Smooth muscle cell (in vitro differentiated cells): ENCODE measurements at regions not wholly inside any gene's neighbourhood (a gene's known extent, or its start where the extent isn't known, plus 50 kb on each side); places are given as distances from the start of the nearest gene placed in this dataset.

ENCODE experiments used
- DNase-seq: peaks from one replicate; lab custom pipeline; 2025; ENCODE audit not compliant: unreplicated experiment; lab: John Stamatoyannopoulos, UW
- H2AFZ ChIP-seq: fragments of 200-600 bp; sonication (generic); 2 replicates; pipeline ENCODE4 v1.6.0; 2016; ENCODE audit warnings: antibody characterized with exemption, low read depth, mild to moderate bottlenecking
- H3F3A ChIP-seq: fragments of 200-600 bp; sonication (generic); 2 replicates; pipeline ENCODE4 v1.6.0; 2017; ENCODE audit warnings: antibody characterized with exemption, low read depth
- H3K27ac ChIP-seq: fragments of 200-600 bp; sonication (generic); 2 replicates; pipeline ENCODE4 v1.5.1; 2016; ENCODE audit warnings: low read depth, mild to moderate bottlenecking
- H3K27me3 ChIP-seq: fragments of 200-600 bp; sonication (generic); 2 replicates; pipeline ENCODE4 v1.6.1; 2016; ENCODE audit warnings: low read depth, mild to moderate bottlenecking
- H3K36me3 ChIP-seq: fragments of 200-600 bp; sonication (generic); 2 replicates; pipeline ENCODE4 v1.5.1; 2016; ENCODE audit warnings: low read depth
- H3K4me1 ChIP-seq: fragments of 200-600 bp; sonication (generic); 2 replicates; pipeline ENCODE4 v1.5.1; 2016; ENCODE audit warnings: low read depth
- H3K4me2 ChIP-seq: fragments of 200-600 bp; sonication (generic); 2 replicates; pipeline ENCODE4 v1.6.0; 2016; ENCODE audit warnings: mild to moderate bottlenecking
- H3K4me3 ChIP-seq: fragments of 200-600 bp; sonication (generic); 2 replicates; pipeline ENCODE4 v1.5.1; 2016; ENCODE audit warnings: mild to moderate bottlenecking
- H3K79me2 ChIP-seq: fragments of 200-600 bp; sonication (generic); 2 replicates; pipeline ENCODE4 v1.6.0; 2016; ENCODE audit warnings: low read depth, mild to moderate bottlenecking
- H3K9ac ChIP-seq: fragments of 200-600 bp; sonication (generic); 2 replicates; pipeline ENCODE4 v1.6.0; 2016; ENCODE audit warnings: low read depth
- H3K9me3 ChIP-seq: fragments of 200-600 bp; sonication (generic); replicated peaks from 2 replicates; pipeline ENCODE4 v1.5.1; 2016; ENCODE audit warnings: low read depth
- H4K20me1 ChIP-seq: fragments of 200-600 bp; sonication (generic); 2 replicates; pipeline ENCODE4 v1.6.0; 2016; ENCODE audit warnings: low read depth
- WGBS: methylation state at CpG from one replicate; pipeline ENCODE4 v1.1.7; 2016; ENCODE audit warnings: low lambda C conversion rate; 5-methylcytosine and 5-hydroxymethylcytosine counted together
- TF ChIP-seq, protein P1 (sequence below): fragments of 200-600 bp; sonication (generic); IDR thresholded peaks from 2 replicates; pipeline ENCODE4 v1.5.1; 2017; ENCODE audit warnings: borderline replicate concordance, mild to moderate bottlenecking, antibody characterized with exemption; ENCODE audit not compliant: insufficient read depth, poor library complexity, severe bottlenecking

GRCh38 chr7:130975731-130976130 lies 241.7 kb upstream of the KLF14 start:
- Histone ChIP-seq H3K27ac (no peak overlapping the region), H3K9ac (no peak overlapping the region), H3K27me3 (no peaks in the 10 kb centered on the region), H3K4me1 (peaks cover 10% of the 10 kb centered on the region), H3K4me3 (no peak overlapping the region), H4K20me1 (no peaks in the 10 kb centered on the region), H2AFZ (no peak overlapping the region), H3K36me3 (no peaks in the 10 kb centered on the region), H3K9me3 (no peaks in the 10 kb centered on the region), H3F3A (no peaks in the 10 kb centered on the region), H3K4me2 (no peak overlapping the region), H3K79me2 (no peaks in the 10 kb centered on the region)
- TF ChIP-seq, protein P1, sequence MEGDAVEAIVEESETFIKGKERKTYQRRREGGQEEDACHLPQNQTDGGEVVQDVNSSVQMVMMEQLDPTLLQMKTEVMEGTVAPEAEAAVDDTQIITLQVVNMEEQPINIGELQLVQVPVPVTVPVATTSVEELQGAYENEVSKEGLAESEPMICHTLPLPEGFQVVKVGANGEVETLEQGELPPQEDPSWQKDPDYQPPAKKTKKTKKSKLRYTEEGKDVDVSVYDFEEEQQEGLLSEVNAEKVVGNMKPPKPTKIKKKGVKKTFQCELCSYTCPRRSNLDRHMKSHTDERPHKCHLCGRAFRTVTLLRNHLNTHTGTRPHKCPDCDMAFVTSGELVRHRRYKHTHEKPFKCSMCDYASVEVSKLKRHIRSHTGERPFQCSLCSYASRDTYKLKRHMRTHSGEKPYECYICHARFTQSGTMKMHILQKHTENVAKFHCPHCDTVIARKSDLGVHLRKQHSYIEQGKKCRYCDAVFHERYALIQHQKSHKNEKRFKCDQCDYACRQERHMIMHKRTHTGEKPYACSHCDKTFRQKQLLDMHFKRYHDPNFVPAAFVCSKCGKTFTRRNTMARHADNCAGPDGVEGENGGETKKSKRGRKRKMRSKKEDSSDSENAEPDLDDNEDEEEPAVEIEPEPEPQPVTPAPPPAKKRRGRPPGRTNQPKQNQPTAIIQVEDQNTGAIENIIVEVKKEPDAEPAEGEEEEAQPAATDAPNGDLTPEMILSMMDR: no peak
- DNase-seq: no peak
- 90% methylated on average over 5 of the region's 5 CpGs for WGBS

GRCh38 chr7:130982160-130982638 lies 248.2 kb upstream of the KLF14 start:
- Histone ChIP-seq H3K4me1 (peaks cover 10% of the 10 kb centered on the region), H3F3A (no peaks in the 10 kb centered on the region), H2AFZ (no peak overlapping the region), H3K27ac (no peak overlapping the region), H3K9me3 (no peaks in the 10 kb centered on the region), H3K4me3 (no peak overlapping the region), H3K27me3 (no peaks in the 10 kb centered on the region), H3K4me2 (no peak overlapping the region), H3K79me2 (no peaks in the 10 kb centered on the region), H4K20me1 (no peaks in the 10 kb centered on the region), H3K36me3 (no peaks in the 10 kb centered on the region), H3K9ac (no peak overlapping the region)
- 45% methylated on average over 3 of the region's 3 CpGs for WGBS
- TF ChIP-seq, protein P1: peak; percentile 58
- DNase-seq: no peak

- H3K79me2 ChIP-seq: no peaks in the 10 kb centered on the region
- H3K4me2 ChIP-seq: no peak overlapping the region
- H3K4me1 ChIP-seq: peaks cover 10% of the 10 kb centered on the region
- no peak overlapping the region for H3K27ac ChIP-seq
- no peaks in the 10 kb centered on the region for H4K20me1 ChIP-seq
- no peaks in the 10 kb centered on the region for H3K27me3 ChIP-seq
- H3K9me3 ChIP-seq: no peaks in the 10 kb centered on the region
- no peaks in the 10 kb centered on the region for H3K36me3 ChIP-seq
- no peak overlapping the region for H3K9ac ChIP-seq
- H2AFZ ChIP-seq: no peak overlapping the region
- H3F3A ChIP-seq: no peaks in the 10 kb centered on the region
- DNase-seq: no peak
- no peak overlapping the region for H3K4me3 ChIP-seq
- TF ChIP-seq, protein P1: no peak
- 73% methylated on average over 3 of the region's 3 CpGs for WGBS
Measured at GRCh38 chr7:130982651-130983050, 248.6 kb upstream of the KLF14 start.

DNA sequence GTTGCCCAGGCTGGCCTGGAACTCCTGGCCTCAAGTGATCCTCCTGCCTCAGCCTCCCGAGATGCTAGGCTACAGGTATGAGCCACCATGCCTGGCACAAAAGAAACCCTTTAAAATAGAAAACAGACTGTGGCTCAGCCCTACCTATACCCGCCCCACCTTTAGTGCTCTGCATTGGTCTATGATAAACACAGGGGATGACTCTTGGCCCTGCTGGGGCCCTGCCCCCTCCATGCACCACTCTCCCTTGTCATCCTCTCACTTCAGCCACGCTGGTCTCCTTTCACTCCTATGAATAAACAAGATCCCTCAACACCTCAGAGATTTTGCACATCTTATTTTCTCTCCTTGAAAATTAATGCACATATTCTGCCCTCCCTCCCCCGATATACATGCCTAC lies 251.4 kb upstream of the KLF14 start:
- 100% methylated on average over 4 of the region's 4 CpGs for WGBS
- TF ChIP-seq, protein P1: no peak
- no peak for DNase-seq
- no peaks in the 10 kb centered on the region for H3K27me3 ChIP-seq
- no peaks in the 10 kb centered on the region for H3F3A ChIP-seq
- no peak overlapping the region for H3K27ac ChIP-seq
- no peaks in the 10 kb centered on the region for H3K79me2 ChIP-seq
- no peak overlapping the region for H2AFZ ChIP-seq
- no peak overlapping the region for H3K4me2 ChIP-seq
- H3K4me1 ChIP-seq: peaks cover 8% of the 10 kb centered on the region
- H3K9me3 ChIP-seq: no peaks in the 10 kb centered on the region
- H3K4me3 ChIP-seq: no peak overlapping the region
- H4K20me1 ChIP-seq: no peaks in the 10 kb centered on the region
- H3K36me3 ChIP-seq: no peaks in the 10 kb centered on the region
- H3K9ac ChIP-seq: no peak overlapping the region
